Calu3 (cell line): ENCODE measurements at regions not wholly inside any gene's neighbourhood (a gene's known extent, or its start where the extent isn't known, plus 50 kb on each side); places are given as distances from the start of the nearest gene placed in this dataset.

Experiments used
- BruUV-seq: library from RNA; stranded (reverse); fragments of 400-500 nt; replicated peaks from 2 replicates; lab custom pipeline; 2021; lab: Mats Ljungman, UMichigan
- CTCF ChIA-PET: fragments of 300-600 bp; sonication (Branson Sonifier 250); formaldehyde crosslinking; loops from one replicate; lab custom pipeline; 2022; ENCODE audit warnings: antibody characterized with exemption; lab: Charles Lee
- DNase-seq: peaks from one replicate; pipeline ENCODE4 v3.0.0; 2022
- H3K27ac Mint-ChIP-seq: one replicate; pipeline ENCODE4 v1.8.0; 2022; ENCODE audit warnings: mixed read lengths; ENCODE audit not compliant: unreplicated experiment
- H3K27me3 Mint-ChIP-seq: one replicate; pipeline ENCODE4 v1.8.0; 2022; ENCODE audit warnings: mixed read lengths; ENCODE audit not compliant: unreplicated experiment
- H3K36me3 Mint-ChIP-seq: one replicate; pipeline ENCODE4 v1.8.0; 2022; ENCODE audit warnings: mild to moderate bottlenecking, moderate library complexity, mixed read lengths; ENCODE audit not compliant: insufficient read depth, unreplicated experiment
- H3K4me1 Mint-ChIP-seq: one replicate; pipeline ENCODE4 v1.8.0; 2022; ENCODE audit warnings: mild to moderate bottlenecking, low read depth, mixed read lengths; ENCODE audit not compliant: unreplicated experiment
- H3K4me3 Mint-ChIP-seq: one replicate; pipeline ENCODE4 v1.8.0; 2022; ENCODE audit warnings: mild to moderate bottlenecking, low read depth, moderate library complexity, mixed read lengths; ENCODE audit not compliant: unreplicated experiment
- H3K9me3 Mint-ChIP-seq: one replicate; pipeline ENCODE4 v1.8.0; 2022; ENCODE audit warnings: low read depth, mixed read lengths; ENCODE audit not compliant: unreplicated experiment
- CTCF ChIP-seq: fragments of 200-600 bp; IDR thresholded peaks from one replicate; pipeline ENCODE4 v1.8.0; 2022; ENCODE audit warnings: antibody characterized with exemption; ENCODE audit not compliant: unreplicated experiment
- intact Hi-C: fragments of 100-400 bp; cut with micrococcal nuclease; formaldehyde crosslinking; loops from one replicate; pipeline ENCODE4 v1.10.0; 2022; ENCODE audit not compliant: unreplicated experiment

GRCh38 chr1:195735140-195735539 lies 873.1 kb downstream of the KCNT2 start:
- Mint-ChIP-seq H3K27me3 (no peaks in the 10 kb centered on the region), H3K9me3 (peaks cover 10% of the 10 kb centered on the region), H3K36me3 (no peaks in the 10 kb centered on the region), H3K4me3 (no peak overlapping the region), H3K4me1 (no peaks in the 10 kb centered on the region), H3K27ac (no peak overlapping the region)
- CTCF ChIA-PET: no interaction called here
- no TSS peak for BruUV-seq
- intact Hi-C loops: no loop called here
- DNase-seq: no peak
- TF ChIP-seq CTCF: no peak

DNA sequence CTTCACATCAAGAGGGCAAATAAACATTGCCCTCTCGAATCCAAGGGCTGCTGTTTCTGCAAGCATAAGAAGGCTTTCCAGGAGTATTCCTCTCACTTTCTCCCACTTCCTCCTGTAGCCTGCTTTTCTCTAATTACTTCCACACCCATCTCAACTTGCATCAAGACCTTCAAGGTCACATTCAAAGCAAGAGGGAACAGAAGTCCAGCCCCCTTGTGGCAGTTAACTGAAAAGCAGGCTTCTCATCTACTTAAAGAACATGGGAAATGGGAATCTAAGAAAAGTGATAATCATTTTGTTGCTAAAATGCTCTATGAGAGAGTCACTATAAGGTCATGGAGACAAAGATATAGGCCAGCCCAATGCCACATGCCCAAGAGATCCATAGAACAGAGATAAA lies 874.4 kb downstream of the KCNT2 start:
- no peak for DNase-seq
- intact Hi-C loops: no loop called here
- H3K27me3 Mint-ChIP-seq: no peaks in the 10 kb centered on the region
- H3K9me3 Mint-ChIP-seq: peaks cover 10% of the 10 kb centered on the region
- H3K4me1 Mint-ChIP-seq: no peaks in the 10 kb centered on the region
- peak; percentile 55 for TF ChIP-seq CTCF
- H3K36me3 Mint-ChIP-seq: no peaks in the 10 kb centered on the region
- CTCF ChIA-PET: no interaction called here
- H3K27ac Mint-ChIP-seq: no peak overlapping the region
- no peak overlapping the region for H3K4me3 Mint-ChIP-seq
- BruUV-seq: no TSS peak

GRCh38 chr1:195733408-195733807 lies 874.8 kb downstream of the KCNT2 start:
- CTCF ChIA-PET: no interaction called here

DNA sequence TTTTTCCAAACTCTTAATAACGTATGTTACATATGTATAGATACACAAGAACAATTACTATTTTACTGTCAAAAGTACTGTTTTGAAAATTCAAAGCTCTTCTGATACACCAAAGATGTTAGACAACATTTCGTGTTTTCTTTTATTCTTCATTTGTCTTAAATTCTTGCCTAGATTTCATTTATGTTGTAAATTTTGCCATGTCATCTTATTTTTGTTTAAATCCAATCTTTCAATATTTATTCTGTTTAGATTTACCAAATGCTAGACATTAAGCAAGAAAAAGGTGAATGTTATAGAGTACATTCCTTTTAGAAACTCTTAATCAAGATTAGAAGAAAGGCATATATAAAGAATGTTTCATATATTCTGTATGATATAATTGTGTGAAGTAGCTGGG lies 876.9 kb downstream of the KCNT2 start:
- Mint-ChIP-seq H3K27ac (no peak overlapping the region), H3K36me3 (no peaks in the 10 kb centered on the region), H3K4me1 (no peaks in the 10 kb centered on the region), H3K27me3 (no peaks in the 10 kb centered on the region), H3K9me3 (peaks cover 10% of the 10 kb centered on the region), H3K4me3 (no peak overlapping the region)
- TF ChIP-seq CTCF: no peak
- CTCF ChIA-PET: no interaction called here
- intact Hi-C loops: no loop called here
- no TSS peak for BruUV-seq
- DNase-seq: no peak

More at GRCh38 chr1:195733408-195733807, 874.8 kb downstream of the KCNT2 start:
- H3K27me3 Mint-ChIP-seq: no peaks in the 10 kb centered on the region
- no peak overlapping the region for H3K27ac Mint-ChIP-seq
- no peak for DNase-seq
- H3K9me3 Mint-ChIP-seq: peaks cover 10% of the 10 kb centered on the region
- H3K4me1 Mint-ChIP-seq: no peaks in the 10 kb centered on the region
- no peaks in the 10 kb centered on the region for H3K36me3 Mint-ChIP-seq
- no peak overlapping the region for H3K4me3 Mint-ChIP-seq
- no peak for TF ChIP-seq CTCF
- BruUV-seq: no TSS peak
- intact Hi-C loops: no loop called here
